ENCODE measurements at regions not wholly inside any gene's neighbourhood (a gene's known extent, or its start where the extent isn't known, plus 50 kb on each side); places are given as distances from the start of the nearest gene placed in this dataset.

DNA sequence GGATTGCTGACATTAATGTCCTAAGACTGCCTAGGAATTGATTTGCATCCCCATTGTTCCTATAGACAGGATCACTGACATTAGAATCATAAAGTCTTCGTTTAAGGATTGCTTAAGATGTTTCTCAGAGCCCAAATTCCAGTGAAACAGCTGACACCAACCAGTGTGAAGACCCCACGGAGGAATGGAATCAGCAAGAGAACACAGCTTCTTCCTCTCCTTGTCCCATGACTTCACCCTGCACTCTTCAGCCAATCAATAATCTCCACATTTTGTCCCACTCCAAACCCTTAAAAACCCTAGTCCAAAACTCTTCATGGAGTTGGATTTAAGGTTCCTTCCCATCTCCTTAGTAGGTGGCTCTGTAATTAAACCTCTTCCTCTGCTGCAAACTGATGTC, 157.0 kb upstream of the NDUFV2 start:
- DNase-seq = no peak

DNA sequence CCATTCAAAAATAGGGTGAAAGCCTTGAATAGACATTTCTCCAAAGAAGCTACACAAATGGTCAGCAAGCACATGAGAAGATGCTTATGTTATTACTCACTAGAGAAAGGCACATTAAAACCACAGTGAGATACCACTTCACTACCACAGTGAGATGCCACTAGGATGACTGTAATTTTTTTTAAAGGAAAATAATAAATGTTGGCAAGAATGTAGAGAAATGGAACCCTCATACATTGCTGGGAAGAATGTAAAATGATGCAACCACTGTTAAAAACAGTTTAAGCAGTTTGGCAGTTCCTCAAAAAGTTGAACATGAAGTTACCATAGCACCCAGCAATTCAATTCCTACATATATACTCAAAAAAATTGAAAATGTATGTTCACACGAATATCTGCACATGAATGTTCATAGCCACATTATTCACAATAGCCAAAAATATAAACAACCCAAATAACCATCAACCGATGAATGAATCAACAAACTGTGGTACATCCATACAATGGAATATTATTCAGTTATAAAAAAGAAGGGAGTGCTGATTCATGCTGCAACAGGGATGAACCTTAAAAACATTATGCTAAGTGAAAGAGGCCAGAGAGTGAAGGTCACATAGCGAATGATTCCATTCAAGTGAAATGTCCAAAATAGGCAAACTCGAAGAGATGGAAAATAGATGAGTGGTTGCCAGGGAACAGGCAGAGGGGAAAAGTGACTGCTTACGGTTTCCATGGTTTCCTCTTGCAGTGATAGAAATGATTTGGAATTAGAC, 156.2 kb upstream of the NDUFV2 start:
- DNase-seq = no peak

DNA sequence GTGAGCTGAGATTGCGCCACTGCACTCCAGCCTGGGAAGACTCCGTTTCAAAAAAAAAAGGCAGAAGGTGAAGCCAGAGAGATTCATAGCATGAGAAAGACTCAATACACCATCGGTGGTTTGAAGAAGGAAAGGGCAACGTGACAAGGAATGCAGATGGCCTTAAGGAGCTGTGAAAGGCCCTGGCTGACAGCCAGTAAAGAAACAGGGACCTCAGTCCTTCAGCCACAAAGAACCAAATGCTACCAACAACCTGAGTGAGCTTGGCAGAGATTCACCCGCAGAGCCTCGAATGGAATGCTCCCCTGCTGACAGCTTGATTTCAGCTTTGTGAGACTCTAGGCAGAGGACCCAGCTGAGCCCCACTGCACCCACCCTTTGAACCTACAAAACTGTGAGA, 154.9 kb upstream of the NDUFV2 start:
- DNase-seq = no peak

DNA sequence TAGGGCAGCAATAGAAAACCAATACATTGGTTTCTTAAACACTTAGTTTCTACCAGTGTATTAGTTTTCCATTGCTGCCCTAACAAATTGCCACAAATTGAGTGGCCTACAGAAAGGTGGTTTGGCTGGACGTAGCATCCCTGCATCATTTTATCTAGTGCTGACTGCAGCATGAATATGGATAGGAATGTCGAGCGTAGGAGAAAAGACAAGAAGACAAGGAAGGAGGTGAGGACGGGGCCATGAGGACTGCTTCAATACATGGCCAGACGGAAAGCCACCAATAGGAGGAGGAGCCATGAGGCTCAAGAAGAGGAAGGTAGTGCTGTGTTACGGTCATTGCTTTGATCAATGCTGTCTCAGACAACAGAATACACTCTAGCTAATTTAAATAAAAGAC, 154.5 kb upstream of the NDUFV2 start:
- no peak for DNase-seq

DNA sequence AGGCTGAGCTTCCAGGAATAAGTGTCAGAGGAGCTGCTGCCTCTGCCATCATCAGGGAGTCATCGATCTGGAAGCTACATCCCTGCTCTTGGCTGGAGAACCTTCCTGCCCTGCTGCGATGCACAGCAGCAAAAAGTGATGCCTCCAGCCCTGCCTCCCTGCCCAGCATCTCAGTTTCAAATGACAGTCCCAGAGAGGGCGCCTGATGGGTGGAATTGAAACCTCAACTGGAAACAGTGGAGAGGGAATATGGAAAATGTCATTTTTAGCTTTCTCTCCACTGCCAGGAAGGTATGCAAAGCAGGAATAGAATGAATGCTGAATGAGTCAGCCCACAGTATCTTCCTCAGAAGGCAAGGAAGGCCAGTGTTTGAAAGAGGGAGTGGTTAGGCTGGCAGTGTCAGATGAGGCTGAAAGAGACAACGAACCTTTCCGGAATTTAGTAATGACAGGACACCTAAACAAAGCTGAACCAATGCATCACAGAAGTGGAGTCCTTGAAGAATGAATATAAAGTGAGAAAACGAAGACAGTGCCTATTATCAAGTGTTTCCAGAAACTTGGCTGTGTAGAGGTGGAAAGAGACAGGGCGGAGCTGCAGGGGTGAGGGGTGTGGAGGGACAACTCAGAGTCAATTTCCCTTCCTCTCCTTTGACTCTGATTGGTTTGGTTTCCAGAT, 153.9 kb upstream of the NDUFV2 start:
- DNase-seq = no peak

DNA sequence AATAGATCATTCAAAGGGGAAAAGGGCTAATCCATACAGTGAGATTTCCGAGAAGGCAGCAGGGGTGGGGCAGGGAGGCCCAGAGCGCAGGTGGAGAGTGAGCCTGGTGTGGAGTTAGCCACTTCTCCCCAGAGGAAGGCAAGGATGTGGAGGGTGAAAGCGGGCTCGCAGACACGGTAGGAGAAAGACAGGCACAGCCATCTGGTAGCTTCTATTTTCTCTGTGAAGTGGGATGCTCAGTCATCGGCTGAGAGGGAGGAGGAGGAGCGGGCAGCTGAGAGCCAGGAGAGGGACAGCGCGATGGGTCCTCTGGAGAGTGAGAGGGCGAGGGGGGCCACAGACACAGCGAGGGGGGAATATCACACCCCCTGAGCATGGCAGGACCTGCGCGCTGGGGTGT, 153.3 kb upstream of the NDUFV2 start:
- DNase-seq = no peak

DNA sequence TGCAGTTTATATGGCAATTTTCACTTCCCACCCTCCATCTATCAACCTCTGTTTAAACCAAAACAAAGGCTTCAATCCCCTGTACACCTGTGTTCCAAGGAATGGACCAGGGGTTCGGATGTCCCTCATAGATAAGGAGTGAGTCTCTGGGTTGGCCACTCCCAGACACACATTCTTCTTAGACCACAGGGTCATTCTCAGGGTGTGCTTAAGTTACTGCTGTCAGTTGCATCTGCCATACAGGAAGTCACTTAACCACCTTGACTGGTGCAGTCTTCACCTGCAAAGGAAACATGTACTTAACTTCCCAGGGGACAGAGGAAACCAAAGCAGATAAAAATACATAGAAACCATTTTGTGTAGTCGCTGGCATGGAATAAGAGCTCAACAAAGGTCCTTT, 151.0 kb upstream of the NDUFV2 start:
- no peak for DNase-seq

DNA sequence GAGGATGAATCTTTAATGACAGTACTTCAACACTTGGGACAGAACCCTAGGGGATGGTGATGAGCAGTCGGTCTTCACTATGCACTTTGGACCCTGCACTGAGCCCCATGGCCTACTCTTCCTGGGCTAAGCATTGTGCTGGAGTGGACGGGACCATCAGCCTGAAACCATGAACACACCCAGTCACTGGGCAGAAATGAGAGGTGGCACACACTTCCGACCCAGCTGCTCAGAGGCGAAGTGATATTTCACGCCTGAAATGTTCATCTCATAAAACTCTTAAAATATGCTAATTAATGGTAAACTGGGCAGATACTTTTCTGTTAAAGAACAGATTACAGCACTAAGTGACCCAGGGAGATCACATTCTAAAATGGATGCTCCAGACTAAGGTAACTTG, 150.3 kb upstream of the NDUFV2 start:
- no peak for DNase-seq

DNA sequence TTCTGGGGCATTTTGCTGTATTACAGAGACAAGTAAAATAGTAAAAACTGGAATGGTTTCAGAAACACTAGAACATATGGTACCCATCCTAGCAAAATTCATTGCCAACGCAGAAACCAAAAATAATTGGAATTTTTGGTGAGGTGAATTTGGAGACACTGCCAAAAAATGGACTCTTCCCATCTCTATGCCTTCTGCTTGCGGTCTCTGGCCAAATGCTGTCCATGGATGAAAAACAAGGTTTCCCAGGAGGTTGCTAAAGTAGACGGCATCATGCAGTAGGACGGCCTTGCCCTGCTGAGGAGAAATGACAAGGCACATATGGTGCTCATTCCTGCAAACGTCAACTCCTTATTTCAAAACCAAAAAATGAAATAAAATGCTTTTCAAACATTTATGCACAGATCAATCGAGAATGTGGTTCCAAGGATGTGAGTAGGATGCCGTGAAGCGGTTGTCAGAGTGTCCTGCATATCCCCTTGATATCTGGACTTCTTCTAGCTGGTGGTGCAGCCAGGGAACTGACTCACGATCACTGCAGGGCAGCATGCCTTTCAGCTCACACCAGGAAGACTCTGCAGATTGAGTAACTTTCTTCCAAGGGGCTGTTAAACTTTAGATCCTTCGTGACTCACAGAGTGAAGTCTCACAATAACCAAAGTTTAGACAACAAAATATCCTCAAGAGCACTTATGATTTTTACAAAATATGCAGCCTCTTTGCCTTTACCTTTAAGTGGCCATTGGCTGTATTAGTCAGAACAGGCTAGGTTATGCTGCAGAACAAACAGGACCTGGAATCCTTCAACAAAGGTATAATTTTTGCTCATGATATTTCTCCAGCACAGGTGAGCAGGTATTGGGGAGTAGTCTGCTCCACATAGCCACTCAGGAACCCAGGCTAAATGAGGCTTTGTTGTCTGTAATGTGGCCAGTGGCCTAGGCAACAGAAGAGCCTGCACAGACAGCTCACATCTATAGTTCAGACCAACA, 149.4 kb upstream of the NDUFV2 start:
- no peak for DNase-seq

DNA sequence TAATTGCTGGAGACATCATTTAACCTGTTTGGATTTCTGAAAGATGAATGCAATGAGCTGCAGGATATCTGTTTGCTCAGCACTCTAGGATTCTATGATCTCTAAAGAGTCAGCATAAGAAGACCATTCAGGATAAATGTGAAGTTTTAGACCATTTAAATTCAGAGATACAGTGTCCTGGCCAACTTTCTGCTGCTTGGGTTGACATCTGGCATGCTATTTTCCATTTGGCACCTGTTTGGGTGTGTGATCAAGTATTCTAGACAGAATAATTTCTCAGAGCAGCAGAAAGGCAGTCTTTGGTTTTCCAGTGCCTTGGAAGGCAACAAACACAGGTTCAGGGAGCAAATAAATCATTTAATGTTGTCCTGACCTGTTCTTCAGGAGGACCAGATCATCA, 144.8 kb upstream of the NDUFV2 start:
- no peak for DNase-seq

DNA sequence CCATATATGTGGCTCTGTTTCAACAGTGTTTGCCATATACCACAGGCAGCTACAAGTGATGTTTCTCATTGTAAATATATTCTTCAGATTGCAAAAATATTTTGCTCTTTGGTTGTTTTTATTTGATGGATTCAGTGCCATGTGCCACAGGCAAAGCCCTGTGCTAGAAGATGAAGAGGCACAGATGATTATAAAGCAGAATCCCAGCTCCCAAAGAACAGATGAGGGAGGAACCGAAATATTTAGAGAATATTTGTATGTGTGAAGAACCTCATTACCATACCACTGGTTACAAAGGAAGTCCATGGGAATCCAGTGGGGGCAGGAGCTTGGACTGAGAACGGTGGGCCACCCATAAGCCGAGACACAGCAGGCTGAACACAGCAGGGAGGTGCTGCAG, 143.8 kb upstream of the NDUFV2 start:
- DNase-seq = no peak

DNA sequence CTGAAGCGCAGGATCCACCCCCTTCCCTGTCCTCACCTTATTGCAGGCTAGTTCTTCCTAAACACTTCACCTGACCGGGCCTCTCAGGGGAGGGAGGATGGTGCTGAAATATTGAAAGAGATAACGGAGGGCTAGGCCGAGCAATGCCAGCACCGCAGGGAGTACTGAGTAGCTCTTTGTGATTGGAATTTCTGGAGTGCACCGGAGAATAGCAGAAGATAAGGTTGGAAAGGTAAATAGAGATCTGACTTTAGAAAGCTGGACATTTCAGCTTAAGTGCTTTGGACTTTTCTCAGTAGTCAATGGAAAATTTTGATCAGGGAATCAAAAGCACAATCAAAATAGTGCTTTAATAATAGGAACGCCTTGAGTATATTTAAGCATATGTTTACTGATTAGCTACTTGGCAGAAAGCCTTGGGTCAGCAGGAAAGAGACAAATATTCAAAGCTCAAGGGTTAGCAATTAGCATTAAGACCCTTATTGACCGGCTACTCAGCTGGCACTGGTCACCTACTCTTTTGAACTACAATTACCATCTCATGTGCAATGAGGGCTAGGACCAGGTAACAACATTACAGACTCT, 142.9 kb upstream of the NDUFV2 start:
- no peak for DNase-seq

DNA sequence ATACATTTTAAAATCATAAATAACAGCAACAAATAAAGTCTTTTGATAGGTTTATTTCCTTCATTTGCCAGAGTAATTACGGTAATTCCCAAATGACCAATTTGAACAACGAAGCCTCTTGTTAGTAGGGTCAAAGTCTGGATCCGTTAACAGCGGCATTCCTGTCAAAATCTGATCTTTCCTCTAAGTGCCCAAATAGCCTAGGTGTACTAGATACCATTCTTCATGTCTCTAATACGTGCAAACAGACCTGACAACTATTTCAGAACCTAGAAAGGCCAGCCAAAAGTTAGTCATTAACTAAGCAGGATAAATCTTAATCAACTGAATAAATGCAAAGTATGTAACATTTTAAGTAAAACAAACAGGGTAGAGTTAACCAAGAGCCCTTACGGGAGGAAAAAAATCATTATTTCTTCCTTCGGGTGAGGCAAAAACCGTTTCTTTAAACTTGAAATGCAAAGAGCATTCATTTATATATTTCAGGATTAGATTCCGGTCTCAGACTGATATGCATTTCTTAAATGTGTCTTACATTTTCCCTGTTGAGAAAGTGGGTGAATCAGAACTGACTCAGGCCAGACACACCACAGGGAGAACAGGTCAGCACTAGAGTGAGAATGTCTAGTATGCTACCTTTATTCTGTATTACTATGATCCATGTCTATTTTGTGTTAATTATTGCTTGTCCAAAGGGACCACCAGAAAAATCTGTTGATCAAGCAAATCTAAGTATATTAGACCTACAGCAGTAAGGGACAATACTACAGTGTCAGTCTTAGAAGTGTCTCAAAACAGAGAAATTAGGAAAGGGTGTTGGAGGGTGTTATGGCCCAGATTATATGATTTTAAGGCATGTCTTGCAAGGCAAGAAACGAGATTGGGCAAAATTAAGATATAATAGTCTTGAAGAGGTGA, 141.5 kb upstream of the NDUFV2 start:
- no peak for DNase-seq

DNA sequence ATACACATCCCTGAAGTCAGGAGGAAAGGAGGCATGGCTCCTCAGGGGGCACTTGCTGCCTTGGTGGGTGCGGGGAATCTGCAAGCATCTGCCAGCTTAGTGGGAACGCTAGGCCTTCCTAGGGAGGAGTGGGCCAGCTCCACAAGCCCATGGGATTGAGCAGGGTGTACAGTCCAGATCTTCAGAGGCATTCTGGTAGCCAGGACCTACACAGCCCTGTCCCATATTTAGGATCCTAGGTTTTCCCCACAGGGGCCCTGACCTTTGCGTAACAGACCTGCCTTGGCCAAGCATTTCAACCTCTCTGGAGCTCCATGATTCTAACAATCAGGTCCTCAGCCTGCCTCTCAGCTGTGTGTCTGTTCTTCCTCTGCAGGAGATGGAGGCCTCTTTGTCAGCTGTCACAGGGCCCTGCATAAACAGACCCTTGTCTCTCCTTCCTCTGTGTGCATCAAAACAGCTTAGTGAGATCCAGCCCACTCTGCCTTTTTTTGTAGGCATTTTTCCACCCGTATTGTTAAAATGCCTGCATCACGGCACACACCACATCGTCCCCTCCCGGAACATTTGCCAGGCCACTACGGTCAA, 140.2 kb upstream of the NDUFV2 start:
- DNase-seq = no peak

DNA sequence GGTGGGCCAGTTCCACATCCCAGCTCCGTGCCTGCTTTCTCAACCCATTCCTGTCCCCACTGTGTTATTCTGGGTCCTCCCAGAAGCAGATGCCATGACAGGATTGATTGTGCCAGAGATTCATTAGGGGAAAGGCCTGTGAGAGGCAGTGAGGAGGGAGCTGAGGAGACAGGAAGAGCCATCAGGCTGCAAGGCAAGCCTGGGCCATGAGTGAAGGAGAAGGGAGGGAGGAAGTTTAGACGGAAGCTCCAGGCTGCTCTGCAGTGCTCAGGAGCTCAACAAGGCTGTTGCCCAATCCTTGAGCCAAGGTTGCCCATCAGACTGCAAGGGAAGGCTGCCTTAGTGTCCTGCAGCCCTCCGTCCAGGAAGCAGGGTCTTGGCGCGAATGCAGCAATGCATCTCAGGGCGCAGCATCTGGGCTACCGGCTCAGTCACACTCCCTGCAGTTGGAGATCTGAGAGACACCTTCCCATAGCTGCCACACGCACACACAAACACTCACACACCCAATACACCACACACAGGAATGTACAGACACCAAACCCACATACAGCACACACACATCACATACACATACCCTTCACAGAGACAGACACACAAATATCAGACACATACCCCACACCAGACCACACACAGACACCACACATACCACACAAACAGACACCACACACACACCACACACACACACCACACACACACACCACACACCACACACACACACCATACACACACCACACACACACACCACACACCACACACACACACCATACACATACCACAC, 139.5 kb upstream of the NDUFV2 start:
- DNase-seq = no peak

DNA sequence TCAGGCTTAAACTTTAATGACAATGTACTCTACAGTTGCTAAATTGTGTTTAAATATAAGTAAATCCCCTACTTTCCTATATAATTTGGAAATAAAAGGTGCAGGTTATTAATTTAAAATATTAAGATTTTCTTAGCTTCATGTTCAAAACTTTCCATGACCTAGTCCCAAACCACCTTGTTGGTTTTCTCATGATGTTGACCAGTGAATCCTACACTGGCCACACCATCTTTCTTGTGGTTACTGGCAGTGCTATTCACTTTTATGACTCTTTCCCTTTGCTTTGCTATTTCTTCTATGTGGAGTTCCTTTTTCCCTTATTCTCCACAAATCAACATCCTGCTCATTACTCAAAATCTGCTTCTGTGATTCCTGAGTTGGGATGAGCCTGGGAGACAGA, 138.6 kb upstream of the NDUFV2 start:
- no peak for DNase-seq

DNA sequence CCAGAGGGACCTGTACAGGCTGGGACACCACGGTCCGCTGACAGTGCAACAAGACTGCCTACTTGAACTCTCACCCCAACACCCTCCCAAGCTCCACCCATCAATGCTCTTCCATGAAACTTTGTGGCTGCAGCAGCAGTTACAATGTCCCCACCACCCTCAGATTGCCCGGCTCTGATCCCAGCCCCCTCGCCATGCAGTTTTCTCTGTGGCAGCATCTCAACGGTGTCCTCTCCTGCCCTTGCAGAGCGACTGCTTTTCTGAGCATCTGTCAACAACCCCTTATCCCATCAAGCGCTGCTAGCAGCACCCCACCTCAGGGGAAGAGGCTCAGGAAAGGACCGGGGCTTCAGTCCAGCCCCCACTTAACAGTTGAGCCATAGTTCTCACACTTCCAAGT, 137.1 kb upstream of the NDUFV2 start:
- no peak for DNase-seq

DNA sequence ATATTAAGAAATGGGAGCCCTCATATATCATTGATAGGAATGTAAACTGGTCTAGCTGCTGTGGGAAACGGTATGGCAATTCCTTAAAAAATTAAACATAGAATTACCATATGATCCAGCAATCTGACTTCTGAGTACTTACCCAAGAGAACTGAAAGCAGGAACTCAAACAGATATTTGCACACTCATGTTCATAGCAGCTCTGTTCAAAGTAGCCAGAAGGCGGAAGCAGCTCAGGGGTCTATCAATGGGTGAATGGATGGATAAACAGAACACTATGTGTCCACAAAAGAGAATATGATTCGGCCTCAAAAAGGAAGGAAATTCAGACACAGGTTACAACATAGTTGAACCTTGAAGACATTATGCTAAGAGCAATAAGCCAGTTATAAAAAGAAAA, 135.7 kb upstream of the NDUFV2 start:
- DNase-seq = peak; percentile 45 to 47

DNA sequence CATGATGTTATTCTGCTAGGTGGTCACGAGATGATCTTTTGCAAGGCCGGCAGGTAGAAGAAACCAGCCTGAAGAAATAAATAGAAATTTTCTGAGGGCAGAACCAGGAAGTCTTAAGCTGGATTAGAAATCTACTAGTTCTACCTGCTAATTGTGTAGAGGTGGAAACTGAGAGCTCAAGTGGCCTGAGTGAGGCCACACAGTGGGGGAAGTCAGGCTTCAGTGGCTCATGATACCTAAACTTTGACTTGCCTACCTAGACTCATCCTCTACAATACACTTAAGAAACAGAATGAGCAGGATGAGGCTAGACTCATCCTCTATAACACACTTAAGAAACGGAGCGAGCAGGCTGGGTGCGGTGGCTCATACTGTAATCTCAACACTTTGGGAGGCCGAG, 134.9 kb upstream of the NDUFV2 start:
- DNase-seq = no peak

DNA sequence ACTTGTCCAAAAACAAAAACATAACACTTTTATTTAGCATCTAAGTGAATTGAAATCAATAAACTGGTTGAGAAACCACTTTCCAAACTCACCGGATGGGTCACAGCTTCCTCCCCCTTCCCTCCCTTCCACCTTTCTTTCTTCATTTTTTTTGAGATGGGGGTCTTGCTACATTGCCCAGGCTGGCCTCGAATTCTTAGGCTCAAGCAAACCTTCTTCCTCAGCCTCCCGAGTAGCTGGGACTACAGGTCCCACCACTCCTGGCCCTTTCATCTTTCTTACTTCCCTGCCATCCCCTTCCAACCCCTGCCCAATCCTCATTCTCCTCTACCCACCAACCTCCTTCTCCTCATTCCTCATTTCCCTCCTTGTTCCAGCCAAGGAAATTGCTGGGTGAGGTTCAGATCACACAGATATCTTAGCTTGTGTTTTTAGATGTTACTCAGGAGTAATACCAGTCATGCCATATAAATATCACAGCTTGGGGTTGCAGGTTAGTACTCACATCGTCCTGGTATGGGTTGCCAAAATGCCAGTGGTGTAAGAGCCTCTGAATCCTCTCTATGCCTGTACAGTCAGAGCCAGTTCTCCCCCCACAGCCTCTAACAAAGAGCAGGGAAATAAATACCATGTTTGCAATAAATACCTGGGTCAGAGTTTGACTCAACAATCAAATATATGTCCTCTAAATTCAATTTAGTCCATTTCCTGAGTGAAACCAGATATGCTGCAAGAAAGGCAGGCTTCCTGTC, 132.7 kb upstream of the NDUFV2 start:
- no peak for DNase-seq
